ENCODE measurements at regions not wholly inside any gene's neighbourhood (a gene's known extent, or its start where the extent isn't known, plus 50 kb on each side); places are given as distances from the start of the nearest gene placed in this dataset.

DNA sequence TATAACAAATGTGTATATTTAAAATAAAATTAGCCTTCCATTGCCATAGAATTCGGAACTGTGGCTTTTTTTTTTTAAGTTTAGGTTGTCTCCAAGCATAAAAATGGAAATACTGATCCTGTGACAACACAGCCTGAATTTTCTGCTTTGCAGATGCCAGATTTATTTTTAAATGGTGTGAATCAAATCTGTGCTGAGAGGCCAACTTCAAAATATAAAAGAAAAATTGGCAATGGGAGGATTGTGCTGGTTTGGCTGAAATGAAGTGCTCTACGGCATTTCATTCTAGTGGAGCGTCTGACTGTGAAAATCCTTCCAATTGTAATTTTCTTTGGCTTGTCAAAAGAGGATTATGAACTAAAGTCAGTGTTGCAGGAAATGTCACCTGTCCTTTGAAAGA, 580.3 kb upstream of the ZFP42 start:
- FAIRE-seq (no peak), DNase-seq (ENCODE audit: low read depth in 1 of 2, low spot score in 2 of 2) (no peak)
- TF ChIP-seq TAF1 (IDR thresholded peaks at IDR 0.05; ENCODE audit: low read depth, low read length), result no peak
- no peak for TF ChIP-seq NANOG (IDR thresholded peaks at IDR 0.05; ENCODE audit: insufficient read depth, low read depth, low read length, poor library complexity, severe bottlenecking)
- TF ChIP-seq ASH2L (IDR thresholded peaks at IDR 0.05; ENCODE audit: low read length), result no peak
- no peak for TF ChIP-seq BRCA1 (IDR thresholded peaks at IDR 0.05; ENCODE audit: low read depth, low read length)
- TF ChIP-seq CBX8 (IDR thresholded peaks at IDR 0.05; ENCODE audit: borderline replicate concordance, low read depth, low read length), result no peak
- no peak for TF ChIP-seq CBX5 (IDR thresholded peaks at IDR 0.05; ENCODE audit: low read depth, low read length)
- TF ChIP-seq RNF2 (IDR thresholded peaks at IDR 0.05; ENCODE audit: borderline replicate concordance, low read depth, low read length, missing control alignments, poor library complexity, severe bottlenecking), result no peak
- TF ChIP-seq RFX5 (IDR thresholded peaks at IDR 0.05; ENCODE audit: borderline replicate concordance, low read depth, low read length), result no peak
- no peaks in the 10 kb centered on the region for H3K79me1 ChIP-seq (ENCODE audit: low read depth, low read length)
- no peaks in the 10 kb centered on the region for H3K23me2 ChIP-seq (ENCODE audit: low read depth, low read length)
- no peaks in the 10 kb centered on the region for H4K20me1 ChIP-seq (replicated peaks in 1 of 2; ENCODE audit: control insufficient read depth in 1 of 2, insufficient read depth in 2 of 2, low read length in 2 of 2)
- H3K27ac ChIP-seq (ENCODE audit: low read depth, low read length), result no peak overlapping the region
- no peaks in the 10 kb centered on the region for H3K4me1 ChIP-seq (replicated peaks in 1 of 4; ENCODE audit: control insufficient read depth in 3 of 4, insufficient read depth in 4 of 4, low read length in 3 of 4)
- H3K4ac ChIP-seq (replicated peaks; ENCODE audit: insufficient read length, low read depth, low read length), result no peak overlapping the region
- H3K4me3 ChIP-seq (ENCODE audit: extremely low read depth in 1 of 4, insufficient read depth in 2 of 4, low read depth in 3 of 4, low read length in 4 of 4), result no peak overlapping the region
- no peak overlapping the region for H3K23ac ChIP-seq (ENCODE audit: insufficient read length)
- CTCF ChIA-PET (ENCODE audit: partially characterized antibody), result no interaction called here
- H4K5ac ChIP-seq (ENCODE audit: insufficient read length, low read depth, low read length), result no peak overlapping the region
- H3K56ac ChIP-seq (replicated peaks; ENCODE audit: insufficient read length, low read depth, low read length), result no peak overlapping the region
- H3K18ac ChIP-seq (ENCODE audit: extremely low read depth, low read length), result no peak overlapping the region
- H2BK5ac ChIP-seq (ENCODE audit: low read depth, low read length), result no peak overlapping the region
- no peak overlapping the region for H2AFZ ChIP-seq (ENCODE audit: low read length)
- WGBS, 2 experiments (ENCODE audit: extremely low coverage in 1 of 2, insufficient coverage in 1 of 2, insufficient read length in 1 of 2, insufficient replicate concordance in 2 of 2, low coverage in 1 of 2, low lambda C conversion rate in 2 of 2, missing lambda C conversion rate in 1 of 2), result 96% methylated on average over 3 of the region's 3 CpGs; no CpG with 5 or more reads in 1 of the 2 experiments
- no peak overlapping the region for H3K4me2 ChIP-seq (ENCODE audit: insufficient read depth in 1 of 2, low read depth in 2 of 2, low read length in 2 of 2)
- no peak overlapping the region for H3K9ac ChIP-seq (replicated peaks in 1 of 4; ENCODE audit: extremely low read depth in 1 of 4, low read depth in 3 of 4, low read length in 3 of 4)
- H2BK15ac ChIP-seq (ENCODE audit: low read length), result no peak overlapping the region
- no peaks in the 10 kb centered on the region for H3K36me3 ChIP-seq (ENCODE audit: control insufficient read depth in 2 of 4, insufficient read depth in 4 of 4, low read length in 3 of 4)
- no peak overlapping the region for H4K8ac ChIP-seq (ENCODE audit: extremely low read depth, insufficient read depth, low read length)
- H2BK120ac ChIP-seq (replicated peaks; ENCODE audit: low read depth, low read length), result no peak overlapping the region
- no peak overlapping the region for H2BK12ac ChIP-seq (ENCODE audit: low read depth, low read length)
- no peak overlapping the region for H3K14ac ChIP-seq (ENCODE audit: insufficient read length)
- no peaks in the 10 kb centered on the region for H3K27me3 ChIP-seq (replicated peaks in 1 of 4; ENCODE audit: control insufficient read depth in 3 of 4, extremely low read depth in 1 of 4, insufficient read depth in 3 of 4, low read length in 3 of 4)
- no peak overlapping the region for H2BK20ac ChIP-seq (ENCODE audit: low read length)
- no peaks in the 10 kb centered on the region for H3K79me2 ChIP-seq (ENCODE audit: control insufficient read depth in 1 of 2, insufficient read depth in 2 of 2, low read length in 2 of 2)
- no peak overlapping the region for H2AK5ac ChIP-seq (ENCODE audit: low read depth, low read length)
- H4K91ac ChIP-seq (replicated peaks; ENCODE audit: insufficient read length, low read length), result no peak overlapping the region
- POLR2A ChIA-PET (ENCODE audit: partially characterized antibody), result interaction anchor here (0.6 kb wide), 1 partner anchor 7 kb away, joined by 3 read pairs; no protein-coding TSS in a partner anchor
- no peaks in the 10 kb centered on the region; a peak in 2 of 4 replicates for H3K9me3 ChIP-seq (ENCODE audit: insufficient read depth in 2 of 2, low read depth in 1 of 2, low read length in 1 of 2)

Data from H1 (cell line).